Brain microvascular endothelial cell (primary cell): ENCODE measurements at regions not wholly inside any gene's neighbourhood (a gene's known extent, or its start where the extent isn't known, plus 50 kb on each side); places are given as distances from the start of the nearest gene placed in this dataset.
"Not testable (repeated sequence)": the region's sequence is repeated elsewhere in the genome, so short reads cannot be mapped to it uniquely, and the experiment has no call there.

ENCODE experiments used
- DNase-seq: peaks from one replicate; pipeline ENCODE4 v3.0.0-alpha.2; 2020
- H3K27ac ChIP-seq: fragments of 250-450 bp; sonication (Bioruptor Pico); 2 replicates; pipeline ENCODE4 v1.5.1; 2020; ENCODE audit warnings: mild to moderate bottlenecking, moderate library complexity
- H3K27me3 ChIP-seq: fragments of 250-450 bp; sonication (Bioruptor Pico); replicated peaks from 2 replicates; pipeline ENCODE4 v1.5.1; 2020; ENCODE audit warnings: mild to moderate bottlenecking
- H3K36me3 ChIP-seq: fragments of 250-450 bp; sonication (Bioruptor Pico); replicated peaks from 2 replicates; pipeline ENCODE4 v1.5.1; 2020; ENCODE audit warnings: mild to moderate bottlenecking
- H3K4me3 ChIP-seq: 2 replicates; pipeline ENCODE4 v1.5.1; 2011; ENCODE audit warnings: low read depth, mild to moderate bottlenecking, control low read depth, low read length, moderate library complexity
- in situ Hi-C: cut with HindIII; loops from 2 replicates; pipeline ENCODE4 v1.10.0; 2017; ENCODE audit warnings: low sequenced_read_pairs, low pct_ligation_motif_present

DNA sequence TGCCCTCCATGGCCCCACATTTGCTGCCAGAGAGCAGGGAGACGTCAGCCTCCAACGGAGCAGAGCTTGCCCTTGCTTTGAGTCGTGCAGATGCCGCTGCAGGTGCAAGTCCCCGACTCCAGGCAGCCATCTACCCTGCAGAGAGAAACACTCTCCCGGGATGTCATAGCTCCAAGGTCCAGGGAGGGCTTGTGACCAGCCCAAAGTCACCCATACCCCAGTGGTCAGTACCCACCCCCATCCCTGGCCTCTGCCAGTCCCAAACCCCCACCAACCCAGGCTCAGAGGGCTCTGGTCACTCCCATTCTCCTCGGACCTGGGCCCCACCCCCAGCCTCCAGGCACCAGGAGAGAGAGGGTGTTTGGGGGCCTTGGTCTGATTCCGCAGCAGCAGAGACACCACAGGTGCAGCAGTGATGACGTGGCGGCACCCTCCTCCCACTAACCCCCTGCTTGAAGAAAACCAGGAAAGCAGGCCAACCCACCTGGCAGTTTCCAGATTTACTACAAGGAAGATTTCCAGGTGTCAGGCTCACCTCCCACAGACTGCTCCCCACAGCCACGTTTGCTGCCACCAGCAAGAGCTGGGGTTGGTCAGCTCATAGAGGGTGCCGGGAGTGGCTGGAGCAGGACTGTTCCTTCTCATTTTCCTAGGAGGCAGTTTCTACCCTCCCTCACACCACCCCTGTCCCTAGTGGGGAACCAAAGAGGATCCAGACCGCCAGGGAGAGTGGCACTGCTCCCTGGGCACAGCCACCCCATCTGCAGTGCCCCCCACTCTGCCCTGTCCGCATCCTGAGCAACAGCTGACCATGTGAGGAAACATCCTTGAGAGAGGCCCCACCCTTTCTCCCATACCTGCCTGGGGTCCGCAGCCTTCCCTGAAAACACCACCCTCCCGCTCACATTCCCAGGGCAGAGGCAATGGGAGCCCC is 132.4 kb downstream of the TNFRSF13B start:
- DNase-seq, H3K27ac ChIP-seq, H3K27me3 ChIP-seq, in situ Hi-C loops, H3K36me3 ChIP-seq, H3K4me3 ChIP-seq: not testable (repeated sequence)

DNA sequence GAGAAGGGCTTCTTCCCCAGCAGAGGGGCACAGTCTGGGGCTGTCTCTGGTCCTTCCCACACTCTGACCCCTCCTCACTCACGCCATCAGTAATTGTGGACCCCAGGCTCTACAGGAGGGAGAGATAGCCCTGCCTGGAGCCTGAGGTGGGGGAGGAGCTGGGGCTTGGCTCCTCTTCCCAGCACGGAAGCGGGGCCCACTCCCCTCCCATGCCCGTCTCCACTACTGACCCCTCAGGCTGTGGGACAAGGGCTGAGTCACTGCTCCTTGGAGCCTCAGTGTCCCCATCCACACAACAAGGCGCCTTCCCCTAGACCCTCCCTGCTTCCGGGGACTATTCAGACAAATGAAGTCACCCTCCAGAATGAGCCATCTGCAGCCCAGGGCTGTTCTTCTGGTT is 133.1 kb downstream of the TNFRSF13B start:
- in situ Hi-C loops, H3K36me3 ChIP-seq, H3K27ac ChIP-seq, H3K4me3 ChIP-seq, DNase-seq, H3K27me3 ChIP-seq: not testable (repeated sequence)

DNA sequence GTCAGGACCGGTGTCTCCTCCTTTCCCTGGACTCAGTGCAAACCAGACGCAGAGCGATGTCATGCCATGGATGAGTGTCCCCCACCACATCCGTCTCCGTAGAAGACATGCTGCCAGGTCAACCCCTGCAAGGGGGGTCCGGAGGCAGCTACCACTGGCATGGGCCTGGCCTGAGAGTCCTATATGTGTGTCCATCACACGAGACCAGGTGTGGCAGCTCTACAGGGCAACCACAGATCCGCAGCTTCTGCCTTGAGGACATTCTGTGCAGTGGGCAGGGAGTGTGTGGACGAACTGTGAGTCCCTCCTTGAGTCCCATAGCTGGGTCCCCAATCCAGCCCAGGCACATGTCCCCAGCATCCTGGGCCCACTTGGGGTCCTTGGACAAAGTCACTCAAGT is 133.6 kb downstream of the TNFRSF13B start:
- in situ Hi-C loops, H3K4me3 ChIP-seq, DNase-seq, H3K27me3 ChIP-seq, H3K36me3 ChIP-seq, H3K27ac ChIP-seq: not testable (repeated sequence)

DNA sequence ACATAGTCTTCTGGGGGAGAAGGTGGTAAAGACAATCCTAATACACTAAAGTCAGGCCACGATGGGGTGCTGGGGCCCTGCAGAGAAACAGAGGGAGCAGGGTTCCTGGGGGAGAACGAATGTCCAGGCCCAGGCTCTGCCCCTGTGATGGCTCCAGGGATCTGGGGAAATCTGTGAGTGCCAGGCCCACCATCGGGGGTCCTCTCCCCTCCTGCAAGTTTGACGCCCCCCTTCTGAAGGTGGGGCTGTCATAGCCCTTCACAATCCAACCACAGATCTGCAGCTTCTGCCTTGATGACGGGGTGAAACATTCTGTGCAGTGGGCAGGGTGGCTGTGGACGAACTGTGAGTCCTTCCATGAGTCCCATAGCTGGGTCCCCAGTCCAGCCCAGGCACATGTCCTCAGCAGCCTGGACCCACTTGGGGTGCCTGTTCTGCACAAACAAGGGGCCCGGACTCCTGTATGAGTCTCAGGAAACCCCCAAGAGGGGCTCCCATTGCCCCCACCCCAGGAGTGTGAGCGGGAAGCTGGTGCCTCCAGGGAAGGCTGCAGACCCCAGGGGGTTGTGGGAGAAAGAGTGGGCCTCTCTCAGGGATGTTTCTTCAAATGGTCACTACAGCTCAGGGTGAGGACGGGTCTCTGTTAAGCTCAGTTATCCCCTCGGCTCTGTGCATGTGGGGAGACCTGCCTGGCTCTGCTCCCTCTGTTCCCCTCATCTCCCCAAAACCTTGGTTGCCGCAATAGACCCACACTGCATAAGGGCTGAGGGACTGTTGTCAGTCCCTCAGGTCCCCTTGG is 134.3 kb downstream of the TNFRSF13B start:
- H3K27ac ChIP-seq, H3K27me3 ChIP-seq, in situ Hi-C loops, H3K36me3 ChIP-seq, DNase-seq, H3K4me3 ChIP-seq: not testable (repeated sequence)

DNA sequence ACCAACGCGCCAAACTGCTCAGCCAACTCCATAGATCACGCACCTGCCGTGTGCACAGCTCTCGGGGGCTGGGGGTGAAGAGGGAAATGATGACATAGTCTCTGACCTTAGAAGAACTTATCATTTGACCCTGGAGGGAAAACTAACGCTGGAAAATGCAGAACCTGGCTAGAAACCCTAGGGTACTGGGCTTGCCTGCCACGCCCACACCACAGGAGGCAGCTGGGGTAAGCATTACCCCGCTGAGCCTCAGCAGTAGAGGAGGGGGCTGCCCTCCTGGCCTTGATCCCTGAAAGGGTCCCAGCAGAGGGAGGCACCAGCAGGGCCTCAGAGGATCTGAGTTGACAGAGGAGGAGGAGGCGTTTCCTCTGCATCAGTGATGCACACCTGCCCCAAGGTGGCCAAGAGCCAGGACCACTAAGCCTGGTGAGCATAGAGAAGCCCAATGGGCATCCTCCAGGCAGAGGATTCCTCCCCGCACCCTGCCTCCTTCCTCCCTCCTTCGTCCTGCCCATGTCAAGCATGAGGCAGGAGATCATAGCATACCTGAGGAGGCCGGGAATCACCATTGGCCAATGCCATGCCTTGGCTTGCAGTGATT is 135.5 kb downstream of the TNFRSF13B start:
- H3K27ac ChIP-seq, H3K27me3 ChIP-seq, DNase-seq, H3K36me3 ChIP-seq, in situ Hi-C loops, H3K4me3 ChIP-seq: not testable (repeated sequence)

DNA sequence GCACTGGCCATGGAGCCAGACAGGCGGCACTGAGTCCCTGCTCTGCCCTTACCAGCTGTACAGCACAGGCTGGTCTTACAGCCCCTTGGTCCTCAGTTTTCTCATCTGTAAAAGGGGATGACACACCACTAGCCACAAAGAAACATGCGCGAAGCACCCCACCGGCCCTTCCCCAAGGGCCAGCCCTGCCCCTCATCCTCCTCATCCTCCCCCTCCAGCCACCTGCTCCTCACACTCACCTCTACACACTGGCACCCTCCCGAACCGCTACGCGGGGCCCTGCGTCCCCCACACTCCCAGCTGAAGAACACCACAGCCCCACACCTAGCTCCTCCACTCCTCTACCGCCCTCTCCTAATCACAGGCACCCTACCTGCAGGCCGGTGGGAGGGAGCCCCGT is 138.4 kb downstream of the TNFRSF13B start:
- in situ Hi-C loops = not testable (repeated sequence)

DNA sequence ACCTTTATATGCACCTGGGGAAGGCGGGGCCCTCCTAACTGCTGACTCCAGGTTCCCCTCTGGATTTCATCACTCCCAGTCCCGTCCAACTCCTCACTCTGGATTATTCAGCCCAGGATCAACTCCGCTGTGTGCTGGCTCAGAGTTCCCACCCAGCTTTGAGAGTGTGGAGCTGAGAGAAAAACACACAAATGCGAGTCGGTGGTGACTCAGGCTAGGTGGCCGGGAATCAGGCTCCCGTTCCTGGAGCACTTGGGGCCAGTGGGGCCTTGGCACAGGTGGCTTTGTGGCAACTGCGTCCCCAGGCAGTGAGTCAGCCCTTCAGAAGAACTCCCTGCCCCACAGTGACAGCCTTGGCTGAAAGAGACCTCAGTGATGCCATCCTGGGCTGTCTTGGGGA is 139.1 kb downstream of the TNFRSF13B start:
- H3K27me3 ChIP-seq, DNase-seq, H3K27ac ChIP-seq, H3K36me3 ChIP-seq, H3K4me3 ChIP-seq, in situ Hi-C loops: not testable (repeated sequence)

More for the DNA sequence above, 138.4 kb downstream of the TNFRSF13B start:
- not testable (repeated sequence) for H3K36me3 ChIP-seq, H3K27me3 ChIP-seq, H3K4me3 ChIP-seq, DNase-seq, H3K27ac ChIP-seq

DNA sequence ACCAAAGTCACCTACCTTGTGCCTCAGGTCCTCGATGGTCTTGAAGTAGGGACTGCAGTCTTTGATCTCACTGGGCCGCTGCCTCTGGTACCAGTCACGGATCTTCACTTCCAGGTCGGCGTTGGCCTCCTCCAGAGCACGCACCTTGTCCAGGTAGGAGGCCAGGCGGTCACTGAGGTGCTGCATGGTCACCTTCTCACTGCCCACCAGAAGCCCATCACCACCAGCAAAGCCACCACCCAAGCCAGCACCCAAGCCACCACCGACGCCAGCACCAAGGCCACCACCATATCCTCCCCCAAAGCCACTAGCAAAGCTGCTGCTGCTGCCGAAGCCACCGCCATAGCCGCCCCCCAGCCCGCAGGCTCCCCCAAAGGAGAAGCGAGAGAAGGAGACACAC is 139.7 kb downstream of the TNFRSF13B start:
- H3K36me3 ChIP-seq, DNase-seq, in situ Hi-C loops: not testable (repeated sequence)

DNA sequence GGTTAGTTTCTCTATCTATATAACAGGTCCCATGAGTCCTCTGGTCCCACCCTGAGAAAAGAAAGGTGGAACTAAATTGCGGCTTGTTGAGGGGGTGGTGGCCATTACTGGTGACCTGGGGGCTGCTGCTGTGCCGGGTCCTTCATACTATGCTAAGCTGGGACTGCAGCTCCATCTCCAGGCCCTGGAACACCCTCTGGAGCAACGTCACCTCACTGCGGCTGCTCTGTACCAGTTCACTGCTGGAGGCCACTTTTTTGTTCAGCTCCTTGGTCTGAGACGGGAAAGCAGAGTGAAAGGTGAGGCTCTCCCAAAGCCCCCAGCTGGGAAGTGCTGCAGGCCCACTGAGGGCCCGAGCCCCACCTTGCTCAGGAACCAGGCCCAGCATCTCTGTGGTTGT is 140.7 kb downstream of the CCDC144A start:
- DNase-seq, in situ Hi-C loops, H3K27me3 ChIP-seq, H3K36me3 ChIP-seq, H3K27ac ChIP-seq, H3K4me3 ChIP-seq: not testable (repeated sequence)

More for the DNA sequence above, 139.7 kb downstream of the TNFRSF13B start:
- not testable (repeated sequence) for H3K27ac ChIP-seq, H3K4me3 ChIP-seq, H3K27me3 ChIP-seq

DNA sequence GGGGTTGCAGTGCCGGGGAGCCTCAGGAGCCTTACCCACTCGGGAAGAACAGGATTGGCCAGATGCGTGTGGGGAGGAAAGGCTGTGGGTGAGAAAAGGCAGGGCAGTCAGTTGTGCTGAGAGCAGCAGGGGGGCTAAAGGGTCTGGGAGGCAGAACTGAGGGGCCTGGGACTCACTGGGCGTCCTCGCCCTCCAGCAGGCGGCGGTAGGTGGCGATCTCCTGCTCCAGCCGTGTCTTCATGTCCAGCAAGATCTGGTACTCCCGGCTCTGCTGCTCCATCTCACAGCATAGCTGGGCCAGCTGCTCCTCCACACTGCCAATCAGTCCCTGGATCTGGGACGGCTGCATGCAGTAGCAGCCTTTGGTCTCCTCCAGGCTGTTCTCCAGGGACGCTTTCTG is 140.2 kb downstream of the CCDC144A start:
- DNase-seq, H3K4me3 ChIP-seq, H3K36me3 ChIP-seq, in situ Hi-C loops, H3K27ac ChIP-seq, H3K27me3 ChIP-seq: not testable (repeated sequence)
